Upper lobe of right lung (tissue), 1 donor: ENCODE measurements at regions not wholly inside any gene's neighbourhood (a gene's known extent, or its start where the extent isn't known, plus 50 kb on each side); places are given as distances from the start of the nearest gene placed in this dataset.

ENCODE experiments used
- ATAC-seq: fragments of 200-7000 bp; cut with Tn5 transposase; one replicate; pipeline ENCODE4 v1.9.1; 2020; ENCODE audit warnings: mild to moderate bottlenecking, moderate library complexity
- DNase-seq: peaks from one replicate; pipeline ENCODE4 v3.0.0-alpha.2; 2020
- H3K27ac ChIP-seq: fragments of 200-600 bp; one replicate; pipeline ENCODE4 v1.8.0; 2022
- H3K27me3 ChIP-seq: fragments of 200-600 bp; one replicate; pipeline ENCODE4 v1.8.0; 2022; ENCODE audit warnings: mild to moderate bottlenecking
- H3K36me3 ChIP-seq: fragments of 200-600 bp; one replicate; pipeline ENCODE4 v1.8.0; 2022
- H3K4me1 ChIP-seq: fragments of 200-600 bp; one replicate; pipeline ENCODE4 v1.8.0; 2022
- H3K4me3 ChIP-seq: fragments of 200-600 bp; one replicate; pipeline ENCODE4 v1.8.0; 2022; ENCODE audit warnings: mild to moderate bottlenecking
- H3K9me3 ChIP-seq: fragments of 200-600 bp; one replicate; pipeline ENCODE4 v1.8.0; 2022
- CTCF ChIP-seq: fragments of 200-600 bp; IDR thresholded peaks from one replicate; pipeline ENCODE4 v1.8.0; 2022; ENCODE audit warnings: antibody characterized with exemption
- intact Hi-C: fragments of 100-400 bp; cut with DNase I; formaldehyde crosslinking; loops from one replicate; pipeline ENCODE4 v1.11.0; 2022
- donor health status: DM: no; HTN: yes; CAD: no; lungs with severe emphysema.

- no peak for DNase-seq
- no peak overlapping the region for H3K27ac ChIP-seq
- no peak for ATAC-seq
Measured at GRCh38 chr4:8928074-8928473, 56.4 kb upstream of the HMX1 start.

GRCh38 chr4:8922481-8922880 lies 50.8 kb upstream of the HMX1 start:
- ATAC-seq (no peak), DNase-seq (no peak)
- no peak overlapping the region for H3K4me3 ChIP-seq
- H3K36me3 ChIP-seq, result no peaks in the 10 kb centered on the region
- H3K4me1 ChIP-seq, result no peaks in the 10 kb centered on the region
- intact Hi-C loops, result no loop called here
- peaks cover 9% of the 10 kb centered on the region for H3K27me3 ChIP-seq
- no peaks in the 10 kb centered on the region for H3K9me3 ChIP-seq
- H3K27ac ChIP-seq, result no peak overlapping the region
- no peak for TF ChIP-seq CTCF

More at GRCh38 chr4:8928074-8928473, 56.4 kb upstream of the HMX1 start:
- Histone ChIP-seq H3K4me1 (no peaks in the 10 kb centered on the region), H3K4me3 (no peak overlapping the region), H3K27me3 (no peaks in the 10 kb centered on the region), H3K9me3 (no peaks in the 10 kb centered on the region), H3K36me3 (no peaks in the 10 kb centered on the region)
- TF ChIP-seq CTCF, result no peak
- intact Hi-C loops, result no loop called here

- no peaks in the 10 kb centered on the region for H3K4me1 ChIP-seq
- H3K9me3 ChIP-seq, result no peaks in the 10 kb centered on the region
- DNase-seq (no peak), ATAC-seq (no peak)
- no peak overlapping the region for H3K27ac ChIP-seq
- intact Hi-C loops, result no loop called here
- TF ChIP-seq CTCF, result no peak
- H3K4me3 ChIP-seq, result no peak overlapping the region
- no peaks in the 10 kb centered on the region for H3K36me3 ChIP-seq
- peaks cover 9% of the 10 kb centered on the region for H3K27me3 ChIP-seq
Measured at GRCh38 chr4:8921465-8921864, 49.8 kb upstream of the HMX1 start.
